ENCODE measurements at regions not wholly inside any gene's neighbourhood (a gene's known extent, or its start where the extent isn't known, plus 50 kb on each side); places are given as distances from the start of the nearest gene placed in this dataset.
A peak's percentile ranks its signal among the peaks of the same experiment; 100 is the strongest.

- TF ChIP-seq CTCF (IDR thresholded peaks at IDR 0.05), result peak in 3 of 6 experiments; percentile 7 to 36 (median 30)
- TF ChIP-seq POLR2A (IDR thresholded peaks at IDR 0.05), result no peak
Measured at GRCh38 chr15:98043160-98044014, 82.9 kb downstream of the ARRDC4 start.
